Osteoblast (primary cell): ENCODE measurements at regions not wholly inside any gene's neighbourhood (a gene's known extent, or its start where the extent isn't known, plus 50 kb on each side); places are given as distances from the start of the nearest gene placed in this dataset.
"Not testable (repeated sequence)": the region's sequence is repeated elsewhere in the genome, so short reads cannot be mapped to it uniquely, and the experiment has no call there.

Experiments used
- DNase-seq: peaks from one replicate; pipeline ENCODE4 v3.0.0; 2011; ENCODE audit warnings: low spot score, mixed read lengths; ENCODE audit not compliant: insufficient read length; ENCODE audit errors: missing footprints
- H2AFZ ChIP-seq: 2 replicates; pipeline ENCODE4 v1.6.0; 2011; ENCODE audit warnings: mild to moderate bottlenecking, low read length
- H3K27ac ChIP-seq: 2 replicates; pipeline ENCODE4 v1.5.1; 2011; ENCODE audit warnings: mild to moderate bottlenecking, low read depth, low read length, moderate library complexity
- H3K27me3 ChIP-seq: 2 replicates; pipeline ENCODE4 v1.6.0; 2012; ENCODE audit warnings: mild to moderate bottlenecking, control low read depth, inconsistent platforms, low read length, moderate library complexity; ENCODE audit not compliant: insufficient read depth
- H3K36me3 ChIP-seq: 2 replicates; pipeline ENCODE4 v1.5.1; 2011; ENCODE audit warnings: mild to moderate bottlenecking, low read length, control low read depth, moderate library complexity; ENCODE audit not compliant: insufficient read depth
- H3K4me1 ChIP-seq: 2 replicates; pipeline ENCODE4 v1.5.1; 2011; ENCODE audit warnings: mild to moderate bottlenecking, low read length, control low read depth, moderate library complexity; ENCODE audit not compliant: insufficient read depth
- H3K4me2 ChIP-seq: 2 replicates; pipeline ENCODE4 v1.6.0; 2011; ENCODE audit warnings: mild to moderate bottlenecking, low read length; ENCODE audit not compliant: insufficient read depth
- H3K4me3 ChIP-seq: fragments of 200-600 bp; sonication (generic); 3 replicates; pipeline ENCODE4 v1.5.1; 2012; ENCODE audit warnings: mild to moderate bottlenecking, low read length, inconsistent platforms; ENCODE audit not compliant: insufficient read depth
- H3K79me2 ChIP-seq: 2 replicates; pipeline ENCODE4 v1.6.0; 2012; ENCODE audit warnings: mild to moderate bottlenecking, low read length, control low read depth, inconsistent platforms; ENCODE audit not compliant: insufficient read depth
- H3K9me3 ChIP-seq: 2 replicates; pipeline ENCODE4 v1.5.1; 2011; ENCODE audit warnings: low read depth, low read length, control low read depth
- H4K20me1 ChIP-seq: 2 replicates; pipeline ENCODE4 v1.6.0; 2012; ENCODE audit warnings: mild to moderate bottlenecking, low read length, control low read depth; ENCODE audit not compliant: insufficient read depth
- CTCF ChIP-seq: IDR thresholded peaks from 2 replicates; pipeline ENCODE4 v1.5.1; 2011; ENCODE audit warnings: mild to moderate bottlenecking, low read depth, low read length, moderate library complexity; ENCODE audit errors: extremely low read depth

GRCh38 chr16:79988721-79989220, 388.2 kb upstream of the MAF start:
- Histone ChIP-seq H3K36me3 (no peaks in the 10 kb centered on the region), H2AFZ (no peak overlapping the region), H3K4me1 (no peaks in the 10 kb centered on the region), H4K20me1 (no peaks in the 10 kb centered on the region), H3K27me3 (no peaks in the 10 kb centered on the region), H3K9me3 (no peaks in the 10 kb centered on the region), H3K4me3 (no peak overlapping the region), H3K79me2 (no peaks in the 10 kb centered on the region), H3K27ac (no peak overlapping the region), H3K4me2 (no peak overlapping the region)
- no peak for DNase-seq
- no peak for TF ChIP-seq CTCF

GRCh38 chr16:79988089-79988488, 387.6 kb upstream of the MAF start:
- Histone ChIP-seq H3K79me2 (no peaks in the 10 kb centered on the region), H3K36me3 (no peaks in the 10 kb centered on the region), H3K4me3 (no peak overlapping the region), H2AFZ (no peak overlapping the region), H3K9me3 (no peaks in the 10 kb centered on the region), H3K4me2 (no peak overlapping the region), H3K27ac (no peak overlapping the region), H4K20me1 (no peaks in the 10 kb centered on the region), H3K27me3 (no peaks in the 10 kb centered on the region), H3K4me1 (no peaks in the 10 kb centered on the region)
- no peak for TF ChIP-seq CTCF
- DNase-seq, result no peak

GRCh38 chr16:79986352-79986751, 385.8 kb upstream of the MAF start:
- no peaks in the 10 kb centered on the region for H4K20me1 ChIP-seq
- no peaks in the 10 kb centered on the region for H3K27me3 ChIP-seq
- no peaks in the 10 kb centered on the region for H3K9me3 ChIP-seq
- no peaks in the 10 kb centered on the region for H3K4me1 ChIP-seq
- no peak overlapping the region for H2AFZ ChIP-seq
- H3K36me3 ChIP-seq, result no peaks in the 10 kb centered on the region
- no peak overlapping the region for H3K4me3 ChIP-seq
- no peak overlapping the region for H3K4me2 ChIP-seq
- no peak overlapping the region for H3K27ac ChIP-seq
- no peaks in the 10 kb centered on the region for H3K79me2 ChIP-seq
- DNase-seq, result no peak
- TF ChIP-seq CTCF, result no peak

- DNase-seq, result no peak
- Histone ChIP-seq H3K27me3 (no peaks in the 10 kb centered on the region), H3K27ac (no peak overlapping the region), H2AFZ (no peak overlapping the region), H3K36me3 (no peaks in the 10 kb centered on the region), H3K4me3 (no peak overlapping the region), H3K79me2 (no peaks in the 10 kb centered on the region), H3K4me2 (no peak overlapping the region), H3K9me3 (no peaks in the 10 kb centered on the region), H3K4me1 (no peaks in the 10 kb centered on the region), H4K20me1 (no peaks in the 10 kb centered on the region)
- TF ChIP-seq CTCF, result no peak
These were observed 385.1 kb upstream of the MAF start for GRCh38 chr16:79985606-79986005.

GRCh38 chr16:79984149-79984548, 383.6 kb upstream of the MAF start:
- H2AFZ ChIP-seq, H3K27ac ChIP-seq: not testable (repeated sequence)

More at GRCh38 chr16:79984149-79984548, 383.6 kb upstream of the MAF start:
- H3K79me2 ChIP-seq, H3K36me3 ChIP-seq, H3K9me3 ChIP-seq, H3K4me3 ChIP-seq, DNase-seq, H3K4me1 ChIP-seq, H4K20me1 ChIP-seq, H3K4me2 ChIP-seq, H3K27me3 ChIP-seq: not testable (repeated sequence)
